ENCODE measurements at regions not wholly inside any gene's neighbourhood (a gene's known extent, or its start where the extent isn't known, plus 50 kb on each side); places are given as distances from the start of the nearest gene placed in this dataset.

GRCh38 chr13:91166714-91167511 is 180.6 kb upstream of the MIR17HG start:
- 56 to 94% methylated on average over 2 of the region's 2 CpGs for WGBS, 2 donors
- intact Hi-C loops (cut with DNase I): no loop called here
- TF ChIP-seq CTCF (IDR thresholded peaks at IDR 0.05): no peak

GRCh38 chr13:91167706-91168385 is 179.6 kb upstream of the MIR17HG start:
- WGBS, 2 donors: 87 to 92% methylated on average over 4 of the region's 4 CpGs
- Histone ChIP-seq H3K36me3 (no peaks in the 10 kb centered on the region), H3K4me3 (no peak overlapping the region), H3K27ac (no peak overlapping the region), H3K27me3 (peaks cover 0 to 15% (median 0%) of the 10 kb centered on the region in 7 donors), H3K4me1 (no peaks in the 10 kb centered on the region), H3K9me3 (no peaks in the 10 kb centered on the region)
- TF ChIP-seq CTCF (IDR thresholded peaks at IDR 0.05): no peak
- ATAC-seq (no peak), DNase-seq (no peak)
- intact Hi-C loops (cut with DNase I): no loop called here

More at GRCh38 chr13:91166714-91167511, 180.6 kb upstream of the MIR17HG start:
- H3K27me3 ChIP-seq: peaks cover 0 to 15% (median 0%) of the 10 kb centered on the region in 7 donors
- ATAC-seq (no peak), DNase-seq (no peak)
- H3K27ac ChIP-seq: no peak overlapping the region
- H3K4me3 ChIP-seq: no peak overlapping the region
- H3K4me1 ChIP-seq: no peaks in the 10 kb centered on the region
- H3K9me3 ChIP-seq: no peaks in the 10 kb centered on the region
- no peaks in the 10 kb centered on the region for H3K36me3 ChIP-seq

GRCh38 chr13:91168386-91168711 is 179.1 kb upstream of the MIR17HG start:
- H3K4me1 ChIP-seq: no peaks in the 10 kb centered on the region
- H3K27me3 ChIP-seq: peaks cover 0 to 15% (median 0%) of the 10 kb centered on the region in 7 donors
- no peak overlapping the region for H3K4me3 ChIP-seq
- no peaks in the 10 kb centered on the region for H3K9me3 ChIP-seq
- DNase-seq (no peak), ATAC-seq (no peak)
- no peak for TF ChIP-seq CTCF (IDR thresholded peaks at IDR 0.05)
- H3K27ac ChIP-seq: no peak overlapping the region
- H3K36me3 ChIP-seq: no peaks in the 10 kb centered on the region
- intact Hi-C loops (cut with DNase I): no loop called here
- 70 to 79% methylated on average over 4 of the region's 4 CpGs for WGBS, 2 donors

- WGBS, 2 donors: 63 to 70% methylated on average over 5 of the region's 5 CpGs
- DNase-seq: no peak
- ATAC-seq: no peak
- no peak for TF ChIP-seq CTCF (IDR thresholded peaks at IDR 0.05)
- Histone ChIP-seq H3K27ac (no peak overlapping the region), H3K4me3 (no peak overlapping the region), H3K27me3 (peaks cover 0 to 21% (median 8%) of the 10 kb centered on the region in 7 donors), H3K9me3 (no peaks in the 10 kb centered on the region), H3K4me1 (no peaks in the 10 kb centered on the region), H3K36me3 (no peaks in the 10 kb centered on the region)
- intact Hi-C loops (cut with DNase I): no loop called here
Observed at GRCh38 chr13:91169321-91170050, 178.0 kb upstream of the MIR17HG start.

Data from heart right ventricle (tissue), 16 donors.